BLaER1 treated with 17β-estradiol and CSF1 and Interleukin-3, amounts not matched to agents 10 nM and 100 nM (cell line): ENCODE measurements at regions not wholly inside any gene's neighbourhood (a gene's known extent, or its start where the extent isn't known, plus 50 kb on each side); places are given as distances from the start of the nearest gene placed in this dataset.
A peak's percentile ranks its signal among the peaks of the same experiment; 100 is the strongest.

Experiments used
- H3K27ac ChIP-seq, 11 experiments: shearing (Covaris generic); formaldehyde crosslinking; 2 replicates each; pipeline ENCODE4 v1.8.1; 2022
- H3K27me3 ChIP-seq, 11 experiments: shearing (Covaris generic); formaldehyde crosslinking; 2 replicates each; pipeline ENCODE4 v1.8.1; 2022
- H3K36me3 ChIP-seq, 11 experiments: shearing (Covaris generic); formaldehyde crosslinking; 2 replicates each; pipeline ENCODE4 v1.8.1; 2022
- H3K4me1 ChIP-seq, 10 experiments: shearing (Covaris generic); formaldehyde crosslinking; 2 replicates each; pipeline ENCODE4 v1.8.1; 2022
- H3K4me2 ChIP-seq, 11 experiments: shearing (Covaris generic); formaldehyde crosslinking; 2 replicates each; pipeline ENCODE4 v1.8.1; 2022
- H3K4me3 ChIP-seq, 10 experiments: shearing (Covaris generic); formaldehyde crosslinking; 2 replicates each; pipeline ENCODE4 v1.8.1; 2022
- H3K9ac ChIP-seq, 11 experiments: shearing (Covaris generic); formaldehyde crosslinking; 2 replicates each; pipeline ENCODE4 v1.8.1; 2022
- H3K9me3 ChIP-seq, 11 experiments: shearing (Covaris generic); formaldehyde crosslinking; replicated peaks in 1 of 11; 2 replicates each; pipeline ENCODE4 v1.8.1; 2022
- H4K20me1 ChIP-seq, 11 experiments: shearing (Covaris generic); formaldehyde crosslinking; 2 replicates each; pipeline ENCODE4 v1.8.1; 2022
- Cebpa-rat ChIP-seq, 11 experiments: shearing (Covaris generic); IDR thresholded peaks; 2 replicates each; pipeline ENCODE4 v1.8.1; 2022

- H3K9ac ChIP-seq: no peak overlapping the region
- H3K9me3 ChIP-seq: peaks cover 0 to 6% (median 0%) of the 10 kb centered on the region in 11 experiments; a peak in 1 of 22 replicates
- H3K4me2 ChIP-seq: peak overlapping the region in 1 of 11 experiments; percentile 34; a peak in 1 of 22 replicates
- H3K27me3 ChIP-seq: no peaks in the 10 kb centered on the region
- TF ChIP-seq Cebpa-rat (IDR thresholded peaks at IDR 0.05): no peak
- H3K4me1 ChIP-seq: peaks cover 0 to 29% (median under 1%) of the 10 kb centered on the region in 10 experiments; a peak in 9 of 20 replicates
- H4K20me1 ChIP-seq: no peaks in the 10 kb centered on the region
- no peaks in the 10 kb centered on the region for H3K36me3 ChIP-seq
- no peak overlapping the region for H3K27ac ChIP-seq
- H3K4me3 ChIP-seq: no peak overlapping the region
Measured at GRCh38 chr2:38152035-38152434, 76.1 kb upstream of the CYP1B1 start.

- Histone ChIP-seq H3K4me1 (peaks cover 0 to 47% (median 9%) of the 10 kb centered on the region in 10 experiments; a peak in 12 of 20 replicates), H3K4me2 (no peak overlapping the region), H3K27ac (no peak overlapping the region), H4K20me1 (no peaks in the 10 kb centered on the region), H3K4me3 (no peak overlapping the region), H3K36me3 (no peaks in the 10 kb centered on the region), H3K9ac (no peak overlapping the region), H3K27me3 (no peaks in the 10 kb centered on the region), H3K9me3 (peaks cover 0 to 6% (median 0%) of the 10 kb centered on the region in 11 experiments; a peak in 2 of 22 replicates)
- no peak for TF ChIP-seq Cebpa-rat (IDR thresholded peaks at IDR 0.05)
Measured at GRCh38 chr2:38149531-38149930, 73.6 kb upstream of the CYP1B1 start.

- peaks cover 0 to 14% (median 7%) of the 10 kb centered on the region in 11 experiments; a peak in 10 of 22 replicates for H3K9me3 ChIP-seq
- peak overlapping the region in 2 of 11 experiments; percentile 10 to 13; a peak in 2 of 22 replicates for H3K4me2 ChIP-seq
- peaks cover 0 to 51% (median 9%) of the 10 kb centered on the region in 10 experiments; a peak in 12 of 20 replicates for H3K4me1 ChIP-seq
Measured at GRCh38 chr2:38148501-38148900, 72.5 kb upstream of the CYP1B1 start.

GRCh38 chr2:38147333-38148121, 71.6 kb upstream of the CYP1B1 start:
- Histone ChIP-seq H3K27ac (peak overlapping the region in 4 of 11 experiments; percentile 56 to 76 (median 69); a peak in 5 of 22 replicates), H3K36me3 (no peaks in the 10 kb centered on the region), H3K9me3 (peaks cover 0 to 22% (median 13%) of the 10 kb centered on the region in 11 experiments; a peak in 16 of 22 replicates), H3K4me1 (peaks cover 0 to 50% (median 9%) of the 10 kb centered on the region in 10 experiments; a peak in 12 of 20 replicates), H4K20me1 (no peaks in the 10 kb centered on the region), H3K4me2 (peak overlapping the region in 4 of 11 experiments; percentile 47 to 85 (median 72); a peak in 8 of 22 replicates), H3K4me3 (no peak overlapping the region), H3K9ac (no peak overlapping the region; a peak in 1 of 22 replicates), H3K27me3 (no peaks in the 10 kb centered on the region)
- no peak for TF ChIP-seq Cebpa-rat (IDR thresholded peaks at IDR 0.05)

More at GRCh38 chr2:38148501-38148900, 72.5 kb upstream of the CYP1B1 start:
- Histone ChIP-seq H3K9ac (no peak overlapping the region), H3K27ac (no peak overlapping the region), H4K20me1 (no peaks in the 10 kb centered on the region), H3K27me3 (no peaks in the 10 kb centered on the region), H3K36me3 (no peaks in the 10 kb centered on the region), H3K4me3 (no peak overlapping the region)
- TF ChIP-seq Cebpa-rat (IDR thresholded peaks at IDR 0.05): no peak

- Histone ChIP-seq H3K4me2 (peak overlapping the region in 8 of 11 experiments; percentile 7 to 85 (median 53); a peak in 15 of 22 replicates), H3K9me3 (peaks cover 0 to 26% (median 17%) of the 10 kb centered on the region in 11 experiments; a peak in 16 of 22 replicates), H3K36me3 (no peaks in the 10 kb centered on the region), H3K4me3 (no peak overlapping the region), H3K9ac (peak overlapping the region in 3 of 11 experiments; percentile 41 to 68 (median 61); a peak in 7 of 22 replicates), H3K4me1 (peaks cover 0 to 45% (median 9%) of the 10 kb centered on the region in 10 experiments; a peak in 12 of 20 replicates), H4K20me1 (no peaks in the 10 kb centered on the region), H3K27ac (peak overlapping the region in 5 of 11 experiments; percentile 31 to 76 (median 68); a peak in 10 of 22 replicates), H3K27me3 (no peaks in the 10 kb centered on the region)
- no peak for TF ChIP-seq Cebpa-rat (IDR thresholded peaks at IDR 0.05)
Measured at GRCh38 chr2:38146907-38147307, 71.0 kb upstream of the CYP1B1 start.

- no peak overlapping the region for H3K4me3 ChIP-seq
- peak overlapping the region in 5 of 11 experiments; percentile 31 to 76 (median 68); a peak in 10 of 22 replicates for H3K27ac ChIP-seq
- no peaks in the 10 kb centered on the region for H3K36me3 ChIP-seq
- H3K4me2 ChIP-seq: peak overlapping the region in 8 of 11 experiments; percentile 7 to 85 (median 53); a peak in 14 of 22 replicates
- H4K20me1 ChIP-seq: no peaks in the 10 kb centered on the region
- H3K9me3 ChIP-seq: peaks cover 0 to 26% (median 17%) of the 10 kb centered on the region in 11 experiments; a peak in 16 of 22 replicates
- H3K9ac ChIP-seq: peak overlapping the region in 3 of 11 experiments; percentile 41 to 68 (median 61); a peak in 7 of 22 replicates
- peaks cover 0 to 47% (median 9%) of the 10 kb centered on the region in 10 experiments; a peak in 12 of 20 replicates for H3K4me1 ChIP-seq
- no peak for TF ChIP-seq Cebpa-rat (IDR thresholded peaks at IDR 0.05)
- H3K27me3 ChIP-seq: no peaks in the 10 kb centered on the region
Measured at GRCh38 chr2:38146275-38146906, 70.4 kb upstream of the CYP1B1 start.

GRCh38 chr2:38145236-38145635, 69.3 kb upstream of the CYP1B1 start:
- Histone ChIP-seq H3K27me3 (no peaks in the 10 kb centered on the region), H3K9me3 (peaks cover 0 to 26% (median 17%) of the 10 kb centered on the region in 11 experiments; a peak in 16 of 22 replicates), H3K4me2 (peak overlapping the region in 2 of 11 experiments; percentile 75 to 85; a peak in 3 of 22 replicates), H4K20me1 (no peaks in the 10 kb centered on the region), H3K4me1 (peaks cover 0 to 50% (median 9%) of the 10 kb centered on the region in 10 experiments; a peak in 12 of 20 replicates), H3K36me3 (no peaks in the 10 kb centered on the region), H3K9ac (no peak overlapping the region), H3K27ac (peak overlapping the region in 1 of 11 experiments; percentile 76; a peak in 1 of 22 replicates), H3K4me3 (no peak overlapping the region)
- TF ChIP-seq Cebpa-rat (IDR thresholded peaks at IDR 0.05): no peak

- no peaks in the 10 kb centered on the region for H3K36me3 ChIP-seq
- H3K4me3 ChIP-seq: no peak overlapping the region
- peaks cover 8 to 23% (median 19%) of the 10 kb centered on the region in 11 experiments; a peak in 17 of 22 replicates for H3K9me3 ChIP-seq
- no peak for TF ChIP-seq Cebpa-rat (IDR thresholded peaks at IDR 0.05)
- H3K4me2 ChIP-seq: no peak overlapping the region
- no peak overlapping the region for H3K27ac ChIP-seq
- H3K4me1 ChIP-seq: peaks cover 0 to 41% (median 9%) of the 10 kb centered on the region in 10 experiments; a peak in 12 of 20 replicates
- no peaks in the 10 kb centered on the region for H3K27me3 ChIP-seq
- no peak overlapping the region for H3K9ac ChIP-seq
- H4K20me1 ChIP-seq: no peaks in the 10 kb centered on the region
Measured at GRCh38 chr2:38142627-38143026, 66.7 kb upstream of the CYP1B1 start.
